ENCODE measurements at regions not wholly inside any gene's neighbourhood (a gene's known extent, or its start where the extent isn't known, plus 50 kb on each side); places are given as distances from the start of the nearest gene placed in this dataset.

- Histone ChIP-seq H3K27ac (ENCODE audit: low read length) (no peak overlapping the region), H3K27me3 (replicated peaks; ENCODE audit: insufficient read depth, low read length) (no peaks in the 10 kb centered on the region), H3K4me3 (ENCODE audit: low read length) (no peak overlapping the region), H2AFZ (ENCODE audit: low read length) (no peak overlapping the region), H3F3A (ENCODE audit: insufficient read depth, low read length) (no peaks in the 10 kb centered on the region), H3K36me3 (replicated peaks; ENCODE audit: insufficient read depth, low read length) (no peaks in the 10 kb centered on the region), H3K4me1 (ENCODE audit: low read length) (no peaks in the 10 kb centered on the region), H3K79me2 (ENCODE audit: low read length) (no peaks in the 10 kb centered on the region), H3K4me2 (ENCODE audit: low read depth, low read length) (no peak overlapping the region), H3K9me3 (replicated peaks; ENCODE audit: insufficient read depth, low read length) (no peaks in the 10 kb centered on the region), H3K9me2 (replicated peaks; ENCODE audit: insufficient read depth, low read length) (no peaks in the 10 kb centered on the region), H3K9ac (ENCODE audit: low read length) (no peak overlapping the region), H4K20me1 (ENCODE audit: insufficient read depth, low read length) (no peaks in the 10 kb centered on the region)
- TF ChIP-seq EZH2phosphoT487 (IDR thresholded peaks at IDR 0.05; ENCODE audit: low read length) (no peak), EZH2 (optimal IDR thresholded peaks at IDR 0.05; ENCODE audit: low read depth, low read length) (no peak), CTCF (IDR thresholded peaks at IDR 0.05; ENCODE audit: low read length) (no peak)
- no peak for DNase-seq
Observed at GRCh38 chr6:132131351-132131750, 180.2 kb upstream of the CCN2 start.

DNA sequence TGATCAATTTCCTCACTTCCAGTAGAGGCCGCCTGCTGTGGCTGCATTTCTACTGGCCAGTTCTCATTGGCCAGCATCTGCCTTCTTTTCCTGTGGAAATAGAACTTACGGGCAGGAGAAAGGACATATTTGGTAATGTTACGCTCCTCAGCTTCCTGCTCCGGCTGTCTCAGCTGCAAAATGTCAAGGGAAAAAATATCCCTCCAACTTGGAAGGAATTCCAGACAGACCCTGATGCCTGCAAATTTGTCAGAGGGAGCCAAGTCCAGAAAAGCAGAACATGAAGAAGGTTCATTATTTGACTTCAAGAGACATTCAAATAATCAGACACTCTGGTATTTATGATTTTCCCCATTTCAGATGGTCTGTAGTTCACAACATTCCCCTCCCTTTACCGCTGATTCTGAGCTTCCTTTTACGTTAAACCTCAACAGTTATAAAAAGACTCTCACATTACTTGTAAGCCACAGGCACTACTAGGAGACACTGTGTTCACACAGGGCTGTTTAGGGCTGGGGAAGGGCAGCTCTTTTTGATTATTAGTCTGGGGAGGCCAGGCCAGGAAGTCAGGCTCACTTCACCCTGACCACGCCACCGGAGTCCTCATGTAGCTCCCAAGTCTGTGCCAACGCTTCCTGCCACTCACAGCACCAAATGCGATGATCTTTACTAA is 179.6 kb upstream of the CCN2 start:
- H3F3A ChIP-seq (ENCODE audit: insufficient read depth, low read length) = no peaks in the 10 kb centered on the region
- no peak overlapping the region for H2AFZ ChIP-seq (ENCODE audit: low read length)
- no peak overlapping the region for H3K4me3 ChIP-seq (ENCODE audit: low read length)
- H3K27me3 ChIP-seq (replicated peaks; ENCODE audit: insufficient read depth, low read length) = no peaks in the 10 kb centered on the region
- no peaks in the 10 kb centered on the region for H3K36me3 ChIP-seq (replicated peaks; ENCODE audit: insufficient read depth, low read length)
- no peak overlapping the region for H3K9ac ChIP-seq (ENCODE audit: low read length)
- no peaks in the 10 kb centered on the region for H3K9me3 ChIP-seq (replicated peaks; ENCODE audit: insufficient read depth, low read length)
- no peak for DNase-seq
- H3K27ac ChIP-seq (ENCODE audit: low read length) = no peak overlapping the region
- no peaks in the 10 kb centered on the region for H3K79me2 ChIP-seq (ENCODE audit: low read length)
- no peak for TF ChIP-seq CTCF (IDR thresholded peaks at IDR 0.05; ENCODE audit: low read length)
- TF ChIP-seq EZH2 (optimal IDR thresholded peaks at IDR 0.05; ENCODE audit: low read depth, low read length) = no peak
- no peak for TF ChIP-seq EZH2phosphoT487 (IDR thresholded peaks at IDR 0.05; ENCODE audit: low read length)
- no peaks in the 10 kb centered on the region for H4K20me1 ChIP-seq (ENCODE audit: insufficient read depth, low read length)
- H3K4me1 ChIP-seq (ENCODE audit: low read length) = no peaks in the 10 kb centered on the region
- no peaks in the 10 kb centered on the region for H3K9me2 ChIP-seq (replicated peaks; ENCODE audit: insufficient read depth, low read length)
- H3K4me2 ChIP-seq (ENCODE audit: low read depth, low read length) = no peak overlapping the region

GRCh38 chr6:132128424-132128823 is 177.3 kb upstream of the CCN2 start:
- no peaks in the 10 kb centered on the region for H3K79me2 ChIP-seq (ENCODE audit: low read length)
- no peaks in the 10 kb centered on the region for H4K20me1 ChIP-seq (ENCODE audit: insufficient read depth, low read length)
- no peak for TF ChIP-seq CTCF (IDR thresholded peaks at IDR 0.05; ENCODE audit: low read length)
- TF ChIP-seq EZH2 (optimal IDR thresholded peaks at IDR 0.05; ENCODE audit: low read depth, low read length) = no peak
- no peak for TF ChIP-seq EZH2phosphoT487 (IDR thresholded peaks at IDR 0.05; ENCODE audit: low read length)
- no peak overlapping the region for H3K9ac ChIP-seq (ENCODE audit: low read length)
- no peak overlapping the region for H3K4me3 ChIP-seq (ENCODE audit: low read length)
- no peaks in the 10 kb centered on the region for H3K9me3 ChIP-seq (replicated peaks; ENCODE audit: insufficient read depth, low read length)
- no peak overlapping the region for H3K4me2 ChIP-seq (ENCODE audit: low read depth, low read length)
- H3K36me3 ChIP-seq (replicated peaks; ENCODE audit: insufficient read depth, low read length) = no peaks in the 10 kb centered on the region
- H3K4me1 ChIP-seq (ENCODE audit: low read length) = no peaks in the 10 kb centered on the region
- no peaks in the 10 kb centered on the region for H3F3A ChIP-seq (ENCODE audit: insufficient read depth, low read length)
- H2AFZ ChIP-seq (ENCODE audit: low read length) = no peak overlapping the region
- no peaks in the 10 kb centered on the region for H3K9me2 ChIP-seq (replicated peaks; ENCODE audit: insufficient read depth, low read length)
- no peak overlapping the region for H3K27ac ChIP-seq (ENCODE audit: low read length)
- H3K27me3 ChIP-seq (replicated peaks; ENCODE audit: insufficient read depth, low read length) = no peaks in the 10 kb centered on the region
- no peak for DNase-seq

All from MM.1S (cell line).